ENCODE measurements at regions not wholly inside any gene's neighbourhood (a gene's known extent, or its start where the extent isn't known, plus 50 kb on each side); places are given as distances from the start of the nearest gene placed in this dataset.

GRCh38 chr2:75274936-75275335 is 75.6 kb upstream of the TACR1 start:
- ATAC-seq (ENCODE audit: low FRiP score in 2 of 2) (no peak), DNase-seq (no peak)
- 84 to 89% methylated on average over 1 of the region's 1 CpG for WGBS, 2 donors
- Histone ChIP-seq H3K27ac (no peak overlapping the region), H3K9me3 (no peaks in the 10 kb centered on the region), H3K36me3 (no peaks in the 10 kb centered on the region), H3K4me1 (no peaks in the 10 kb centered on the region), H3K4me3 (no peak overlapping the region), H3K27me3 (no peaks in the 10 kb centered on the region)
- TF ChIP-seq POLR2A (IDR thresholded peaks at IDR 0.05) = no peak

- WGBS, 2 donors = 70 to 80% methylated on average over 4 of the region's 4 CpGs
- no peaks in the 10 kb centered on the region for H3K9me3 ChIP-seq
- H3K4me1 ChIP-seq = no peaks in the 10 kb centered on the region
- H3K27ac ChIP-seq = no peak overlapping the region
- DNase-seq (no peak), ATAC-seq (ENCODE audit: low FRiP score in 2 of 2) (no peak)
- no peaks in the 10 kb centered on the region for H3K36me3 ChIP-seq
- TF ChIP-seq CTCF (IDR thresholded peaks at IDR 0.05) = no peak
- no peak for TF ChIP-seq POLR2AphosphoS5 (IDR thresholded peaks at IDR 0.05)
- TF ChIP-seq EP300 (IDR thresholded peaks at IDR 0.05) = no peak
- no peak for TF ChIP-seq POLR2A (IDR thresholded peaks at IDR 0.05)
- no peak overlapping the region for H3K4me3 ChIP-seq
- no peaks in the 10 kb centered on the region for H3K27me3 ChIP-seq
Observed at GRCh38 chr2:75268112-75268511, 68.8 kb upstream of the TACR1 start.

GRCh38 chr2:75261923-75262322 is 62.6 kb upstream of the TACR1 start:
- TF ChIP-seq POLR2AphosphoS5 (IDR thresholded peaks at IDR 0.05) (no peak), CTCF (IDR thresholded peaks at IDR 0.05) (no peak), POLR2A (IDR thresholded peaks at IDR 0.05) (no peak), EP300 (IDR thresholded peaks at IDR 0.05) (no peak)
- Histone ChIP-seq H3K4me3 (no peak overlapping the region), H3K27me3 (no peaks in the 10 kb centered on the region), H3K27ac (no peak overlapping the region), H3K4me1 (no peaks in the 10 kb centered on the region), H3K36me3 (no peaks in the 10 kb centered on the region), H3K9me3 (peaks cover 15 to 25% (median 19%) of the 10 kb centered on the region in 4 donors)
- DNase-seq (no peak), ATAC-seq (ENCODE audit: low FRiP score in 2 of 2) (no peak)

DNA sequence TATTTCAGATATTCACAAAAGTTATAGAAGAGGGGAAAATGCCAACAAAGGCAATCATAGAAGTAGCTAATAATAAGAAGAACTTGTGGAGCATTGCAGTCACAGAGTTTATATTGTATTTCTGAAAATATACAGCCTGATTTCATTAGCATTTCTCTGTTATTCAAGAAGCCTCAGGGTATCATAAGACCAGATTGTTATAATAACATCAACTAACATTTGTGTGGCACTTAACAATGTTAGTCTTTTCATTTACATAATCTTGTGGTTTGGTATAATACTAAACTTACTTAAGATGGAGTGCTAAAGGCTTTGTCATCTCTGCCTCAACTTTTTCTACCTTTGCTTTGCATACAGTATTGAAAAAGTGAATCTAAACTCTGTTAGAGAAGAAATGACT is 61.6 kb upstream of the TACR1 start:
- Histone ChIP-seq H3K36me3 (no peaks in the 10 kb centered on the region), H3K27ac (no peak overlapping the region), H3K4me1 (no peaks in the 10 kb centered on the region), H3K27me3 (no peaks in the 10 kb centered on the region), H3K4me3 (no peak overlapping the region), H3K9me3 (peaks cover 15 to 25% (median 19%) of the 10 kb centered on the region in 4 donors)
- TF ChIP-seq CTCF (IDR thresholded peaks at IDR 0.05) = no peak
- no peak for TF ChIP-seq POLR2AphosphoS5 (IDR thresholded peaks at IDR 0.05)
- TF ChIP-seq POLR2A (IDR thresholded peaks at IDR 0.05) = no peak
- no peak for TF ChIP-seq EP300 (IDR thresholded peaks at IDR 0.05)
- ATAC-seq (ENCODE audit: low FRiP score in 2 of 2) = no peak
- DNase-seq = no peak

DNA sequence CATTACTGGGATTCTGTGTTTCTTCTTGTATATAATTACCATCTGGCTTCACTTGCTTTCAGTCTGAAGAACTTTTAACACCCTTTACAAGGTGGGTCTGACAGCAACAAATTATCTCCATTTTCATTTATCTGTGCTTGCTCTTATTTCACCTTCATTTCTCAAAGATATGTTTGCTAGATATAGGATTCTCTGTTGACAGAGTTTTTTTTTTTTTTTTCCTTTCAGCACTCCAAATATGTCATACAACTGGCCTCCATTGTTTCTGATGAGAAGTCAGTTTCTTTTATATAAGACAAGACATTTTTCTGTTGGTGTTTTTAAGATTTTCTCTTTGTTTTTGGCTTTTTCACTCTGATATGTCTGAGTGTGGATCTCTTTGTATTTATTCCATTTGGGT is 59.3 kb upstream of the TACR1 start:
- TF ChIP-seq EP300 (IDR thresholded peaks at IDR 0.05) = no peak
- no peak for TF ChIP-seq CTCF (IDR thresholded peaks at IDR 0.05)
- TF ChIP-seq POLR2A (IDR thresholded peaks at IDR 0.05) = no peak
- ATAC-seq (ENCODE audit: low FRiP score in 2 of 2) (no peak), DNase-seq (no peak)
- Histone ChIP-seq H3K36me3 (no peaks in the 10 kb centered on the region), H3K9me3 (peaks cover 15 to 25% (median 19%) of the 10 kb centered on the region in 4 donors), H3K4me1 (no peaks in the 10 kb centered on the region), H3K27me3 (no peaks in the 10 kb centered on the region), H3K27ac (no peak overlapping the region), H3K4me3 (no peak overlapping the region)

All from upper lobe of left lung (tissue), 6 donors.